Head of caudate nucleus (tissue), 42 donors: ENCODE measurements at regions not wholly inside any gene's neighbourhood (a gene's known extent, or its start where the extent isn't known, plus 50 kb on each side); places are given as distances from the start of the nearest gene placed in this dataset.

Source experiments
- DNase-seq, 42 donors: peaks; one replicate each; pipeline versions ENCODE4 v3.0.0 to v3.0.0-alpha.2; 2020 to 2021; ENCODE audit warnings: mixed read lengths in 7 of 42
- intact Hi-C: fragments of 100-400 bp; cut with DNase I; formaldehyde crosslinking; loops from one replicate; pipeline ENCODE4 v1.15.0; 2022

GRCh38 chr11:134749040-134749839, 337.2 kb upstream of the B3GAT1 start:
- intact Hi-C loops, result no loop called here
- peak in 2 of 42 donors; percentile 16 to 31 for DNase-seq

- intact Hi-C loops, result no loop called here
- DNase-seq, result no peak
Measured at GRCh38 chr11:134746609-134747008, 334.6 kb upstream of the B3GAT1 start.

GRCh38 chr11:134745456-134745855, 333.4 kb upstream of the B3GAT1 start:
- intact Hi-C loops, result no loop called here
- DNase-seq, result peak in 1 of 42 donors; percentile 38

- DNase-seq, result no peak
- intact Hi-C loops, result no loop called here
Measured at GRCh38 chr11:134743820-134744195, 331.8 kb upstream of the B3GAT1 start.

GRCh38 chr11:134742956-134743819, 331.1 kb upstream of the B3GAT1 start:
- no peak for DNase-seq
- intact Hi-C loops, result no loop called here

- intact Hi-C loops, result no loop called here
- no peak for DNase-seq
Measured at GRCh38 chr11:134742224-134742612, 330.2 kb upstream of the B3GAT1 start.

GRCh38 chr11:134741453-134742223, 329.6 kb upstream of the B3GAT1 start:
- intact Hi-C loops, result no loop called here

GRCh38 chr11:134740590-134741261, 328.7 kb upstream of the B3GAT1 start:
- intact Hi-C loops, result no loop called here
- DNase-seq, result no peak

More at GRCh38 chr11:134741453-134742223, 329.6 kb upstream of the B3GAT1 start:
- no peak for DNase-seq

GRCh38 chr11:134739136-134739535, 327.1 kb upstream of the B3GAT1 start:
- DNase-seq, result no peak
- intact Hi-C loops, result no loop called here

GRCh38 chr11:134738581-134738980, 326.5 kb upstream of the B3GAT1 start:
- DNase-seq, result no peak
- intact Hi-C loops, result no loop called here

GRCh38 chr11:134737563-134738510, 325.8 kb upstream of the B3GAT1 start:
- DNase-seq, result no peak
- intact Hi-C loops, result no loop called here

- intact Hi-C loops, result no loop called here
- DNase-seq, result no peak
Measured at GRCh38 chr11:134736251-134736947, 324.4 kb upstream of the B3GAT1 start.

- intact Hi-C loops, result no loop called here
Measured at GRCh38 chr11:134734894-134735293, 322.9 kb upstream of the B3GAT1 start.

GRCh38 chr11:134734141-134734845, 322.3 kb upstream of the B3GAT1 start:
- no peak for DNase-seq
- intact Hi-C loops, result no loop called here

More at GRCh38 chr11:134734894-134735293, 322.9 kb upstream of the B3GAT1 start:
- DNase-seq, result no peak

GRCh38 chr11:134733646-134734045, 321.6 kb upstream of the B3GAT1 start:
- no peak for DNase-seq
- intact Hi-C loops, result no loop called here

GRCh38 chr11:134731213-134731961, 319.3 kb upstream of the B3GAT1 start:
- peak in 1 of 42 donors; percentile 41 for DNase-seq
- intact Hi-C loops, result no loop called here
